ENCODE measurements at regions not wholly inside any gene's neighbourhood (a gene's known extent, or its start where the extent isn't known, plus 50 kb on each side); places are given as distances from the start of the nearest gene placed in this dataset.

DNA sequence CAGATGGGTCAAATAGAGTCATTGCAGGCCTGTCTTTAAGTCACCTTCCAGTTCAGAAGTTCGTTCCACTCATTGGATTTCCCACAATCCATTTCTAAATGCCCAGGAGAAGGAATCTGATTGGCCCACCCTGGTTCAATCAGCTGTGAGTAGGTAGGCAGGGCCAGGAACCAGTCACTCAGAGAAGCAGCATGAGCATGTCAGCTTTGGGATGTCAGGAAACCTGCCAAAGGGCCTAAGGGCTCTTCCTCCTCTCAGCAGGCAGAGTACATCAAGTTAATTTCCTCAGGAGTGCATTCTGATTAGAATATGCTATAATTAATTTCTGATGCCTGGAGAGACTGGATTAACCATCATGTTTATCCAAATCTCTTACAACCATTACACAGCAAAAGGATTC lies 412.9 kb upstream of the CCNH start:
- Histone ChIP-seq H3K27me3 (no peaks in the 10 kb centered on the region), H3K4me3 (no peak overlapping the region), H3K27ac (no peak overlapping the region), H3K4me1 (no peaks in the 10 kb centered on the region), H3K36me3 (no peaks in the 10 kb centered on the region), H3K9me3 (no peaks in the 10 kb centered on the region)
- no peak for DNase-seq
- TF ChIP-seq EP300 (IDR thresholded peaks at IDR 0.05) = no peak
- TF ChIP-seq, protein P1, sequence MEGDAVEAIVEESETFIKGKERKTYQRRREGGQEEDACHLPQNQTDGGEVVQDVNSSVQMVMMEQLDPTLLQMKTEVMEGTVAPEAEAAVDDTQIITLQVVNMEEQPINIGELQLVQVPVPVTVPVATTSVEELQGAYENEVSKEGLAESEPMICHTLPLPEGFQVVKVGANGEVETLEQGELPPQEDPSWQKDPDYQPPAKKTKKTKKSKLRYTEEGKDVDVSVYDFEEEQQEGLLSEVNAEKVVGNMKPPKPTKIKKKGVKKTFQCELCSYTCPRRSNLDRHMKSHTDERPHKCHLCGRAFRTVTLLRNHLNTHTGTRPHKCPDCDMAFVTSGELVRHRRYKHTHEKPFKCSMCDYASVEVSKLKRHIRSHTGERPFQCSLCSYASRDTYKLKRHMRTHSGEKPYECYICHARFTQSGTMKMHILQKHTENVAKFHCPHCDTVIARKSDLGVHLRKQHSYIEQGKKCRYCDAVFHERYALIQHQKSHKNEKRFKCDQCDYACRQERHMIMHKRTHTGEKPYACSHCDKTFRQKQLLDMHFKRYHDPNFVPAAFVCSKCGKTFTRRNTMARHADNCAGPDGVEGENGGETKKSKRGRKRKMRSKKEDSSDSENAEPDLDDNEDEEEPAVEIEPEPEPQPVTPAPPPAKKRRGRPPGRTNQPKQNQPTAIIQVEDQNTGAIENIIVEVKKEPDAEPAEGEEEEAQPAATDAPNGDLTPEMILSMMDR (IDR thresholded peaks at IDR 0.05) = no peak
- TF ChIP-seq POLR2AphosphoS5 (IDR thresholded peaks at IDR 0.05) = no peak
- no peak for TF ChIP-seq POLR2A (IDR thresholded peaks at IDR 0.05)
- WGBS, 2 donors = 22 to 68% methylated on average over 1 of the region's 1 CpG
- no peak for ATAC-seq (ENCODE audit: low FRiP score in 2 of 2)

DNA sequence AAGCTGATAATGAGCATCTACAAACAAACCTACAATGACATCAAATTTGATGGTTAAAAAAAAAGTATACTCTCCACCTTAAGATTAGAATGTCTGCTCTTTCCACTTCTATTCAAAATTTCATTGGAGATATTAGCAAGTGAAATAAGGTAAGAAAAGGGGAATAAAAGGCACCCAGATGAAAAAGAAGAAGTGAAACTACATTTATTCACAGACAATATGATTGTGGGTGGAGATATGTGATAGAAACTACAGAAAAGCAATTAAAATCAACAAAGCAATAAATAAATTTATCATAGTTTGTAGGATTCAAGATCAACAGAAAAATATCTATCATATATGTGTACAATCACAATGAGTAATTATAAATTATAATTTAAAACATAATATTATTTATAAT lies 395.1 kb upstream of the CCNH start:
- H3K4me1 ChIP-seq = no peaks in the 10 kb centered on the region
- no peak overlapping the region for H3K27ac ChIP-seq
- ATAC-seq (ENCODE audit: low FRiP score in 2 of 2) (no peak), DNase-seq (no peak)
- H3K27me3 ChIP-seq = no peaks in the 10 kb centered on the region
- H3K36me3 ChIP-seq = no peaks in the 10 kb centered on the region
- no peak overlapping the region for H3K4me3 ChIP-seq
- TF ChIP-seq POLR2AphosphoS5 (IDR thresholded peaks at IDR 0.05) = no peak
- TF ChIP-seq EP300 (IDR thresholded peaks at IDR 0.05) = no peak
- TF ChIP-seq POLR2A (IDR thresholded peaks at IDR 0.05) = no peak
- TF ChIP-seq, protein P1 (IDR thresholded peaks at IDR 0.05) = no peak
- no peaks in the 10 kb centered on the region for H3K9me3 ChIP-seq

DNA sequence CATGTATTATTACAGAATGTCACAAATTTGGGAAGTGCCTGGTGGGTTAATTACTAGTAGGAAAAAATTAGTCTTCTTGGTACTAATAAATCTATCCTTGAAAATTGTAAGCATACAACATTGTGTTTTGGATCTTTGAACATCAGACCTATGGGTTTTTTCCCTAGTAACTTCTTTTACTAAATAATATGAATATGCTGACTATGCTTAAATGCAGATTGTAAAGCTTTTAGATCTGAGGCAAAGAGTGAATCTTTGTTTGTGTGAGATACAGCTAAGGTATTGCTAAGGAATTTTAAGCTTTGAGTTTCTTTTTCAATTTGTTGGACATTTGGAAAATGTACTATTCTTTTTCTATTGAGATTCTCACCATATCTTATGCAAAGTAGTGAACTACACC lies 390.6 kb upstream of the CCNH start:
- H3K27ac ChIP-seq = no peak overlapping the region

DNA sequence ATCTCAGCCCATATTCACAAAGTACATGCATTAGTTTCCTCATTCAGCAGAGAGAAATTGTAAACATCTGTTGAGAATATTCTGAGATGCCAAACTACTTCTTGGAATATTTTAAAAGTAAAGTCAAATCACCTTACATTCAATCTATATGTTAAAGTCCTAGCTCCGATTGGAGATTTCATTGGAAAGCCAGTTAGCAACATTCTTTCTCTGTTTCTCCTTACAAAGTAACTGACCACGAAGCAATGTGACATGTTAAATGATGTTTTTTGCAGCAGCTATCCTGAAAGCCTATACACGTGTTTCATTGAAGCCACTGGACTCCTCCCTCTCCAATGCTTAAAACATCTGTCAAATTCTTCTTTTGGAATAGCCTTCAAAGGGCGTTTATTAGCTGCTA lies 379.1 kb upstream of the CCNH start:
- H3K9me3 ChIP-seq = no peaks in the 10 kb centered on the region
- no peak for ATAC-seq (ENCODE audit: low FRiP score in 2 of 2)
- H3K27ac ChIP-seq = no peak overlapping the region
- H3K36me3 ChIP-seq = no peaks in the 10 kb centered on the region
- H3K4me3 ChIP-seq = no peak overlapping the region
- 55 to 56% methylated on average over 4 of the region's 4 CpGs for WGBS, 2 donors
- no peak for DNase-seq
- H3K4me1 ChIP-seq = no peaks in the 10 kb centered on the region
- H3K27me3 ChIP-seq = no peaks in the 10 kb centered on the region
- TF ChIP-seq, protein P1 (IDR thresholded peaks at IDR 0.05) = no peak
- no peak for TF ChIP-seq POLR2AphosphoS5 (IDR thresholded peaks at IDR 0.05)
- no peak for TF ChIP-seq EP300 (IDR thresholded peaks at IDR 0.05)
- TF ChIP-seq POLR2A (IDR thresholded peaks at IDR 0.05) = no peak

More for the DNA sequence above, 390.6 kb upstream of the CCNH start:
- H3K36me3 ChIP-seq = no peaks in the 10 kb centered on the region
- ATAC-seq (ENCODE audit: low FRiP score in 2 of 2) (no peak), DNase-seq (no peak)
- no peak for TF ChIP-seq POLR2AphosphoS5 (IDR thresholded peaks at IDR 0.05)
- TF ChIP-seq, protein P1 (IDR thresholded peaks at IDR 0.05) = no peak
- no peak for TF ChIP-seq POLR2A (IDR thresholded peaks at IDR 0.05)
- no peak for TF ChIP-seq EP300 (IDR thresholded peaks at IDR 0.05)
- no peaks in the 10 kb centered on the region for H3K4me1 ChIP-seq
- H3K27me3 ChIP-seq = no peaks in the 10 kb centered on the region
- H3K9me3 ChIP-seq = no peaks in the 10 kb centered on the region
- H3K4me3 ChIP-seq = no peak overlapping the region

DNA sequence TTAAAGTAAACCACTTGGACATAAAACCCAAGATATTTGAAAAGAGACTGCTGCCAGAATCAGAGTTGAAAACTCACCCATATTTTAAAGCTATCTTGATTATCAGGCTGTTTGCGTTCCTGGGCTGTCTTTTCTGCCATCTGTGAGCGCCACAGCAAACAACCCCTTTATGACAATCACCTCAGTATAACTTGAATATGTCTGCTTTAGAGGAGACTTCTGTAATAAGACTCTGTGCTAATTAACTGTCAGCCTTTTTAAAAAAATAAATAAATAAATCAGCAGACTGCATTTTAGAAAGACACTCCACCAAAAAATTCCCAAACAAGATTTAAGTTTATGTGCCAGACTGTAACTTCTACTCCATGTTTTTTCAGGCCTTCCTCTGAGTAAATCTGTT lies 375.7 kb upstream of the CCNH start:
- Histone ChIP-seq H3K27me3 (no peaks in the 10 kb centered on the region), H3K27ac (no peak overlapping the region), H3K36me3 (no peaks in the 10 kb centered on the region), H3K9me3 (no peaks in the 10 kb centered on the region), H3K4me1 (no peaks in the 10 kb centered on the region), H3K4me3 (no peak overlapping the region)
- WGBS, 2 donors = 47 to 71% methylated on average over 2 of the region's 2 CpGs
- ATAC-seq (ENCODE audit: low FRiP score in 2 of 2) (no peak), DNase-seq (no peak)
- TF ChIP-seq POLR2AphosphoS5 (IDR thresholded peaks at IDR 0.05) (no peak), POLR2A (IDR thresholded peaks at IDR 0.05) (no peak), EP300 (IDR thresholded peaks at IDR 0.05) (no peak)
- TF ChIP-seq, protein P1 (IDR thresholded peaks at IDR 0.05) = no peak
